ENCODE measurements at regions not wholly inside any gene's neighbourhood (a gene's known extent, or its start where the extent isn't known, plus 50 kb on each side); places are given as distances from the start of the nearest gene placed in this dataset.

- Histone ChIP-seq H3K4me3 (no peak overlapping the region), H3K27ac (ENCODE audit: low read depth in 1 of 2, low read length in 1 of 2) (no peak overlapping the region), H3K36me3 (ENCODE audit: control insufficient read depth in 4 of 4, insufficient read depth in 4 of 4, low read length in 4 of 4) (peaks cover 0 to 4% (median under 1%) of the 10 kb centered on the region in 4 donors), H3K9me3 (ENCODE audit: control insufficient read depth in 4 of 4, insufficient read depth in 3 of 4, low read length in 3 of 4) (no peaks in the 10 kb centered on the region), H3K27me3 (ENCODE audit: control insufficient read depth in 3 of 3, insufficient read depth in 3 of 3, low read length in 2 of 3) (no peaks in the 10 kb centered on the region), H3K9ac (ENCODE audit: insufficient read depth in 1 of 2, low read length in 2 of 2) (no peak overlapping the region), H3K4me1 (ENCODE audit: control insufficient read depth in 5 of 5, insufficient read depth in 5 of 5, low read length in 5 of 5) (no peaks in the 10 kb centered on the region)
- WGBS, 2 donors = 33 to 46% methylated on average over 2 of the region's 2 CpGs
- no peak for TF ChIP-seq CTCF (IDR thresholded peaks at IDR 0.05; ENCODE audit: control extremely low read depth, extremely low read depth)
- DNase-seq = no peak
- no peak for ATAC-seq (ENCODE audit: insufficient read depth, low FRiP score)
These were observed 109.0 kb downstream of the RIN2 start for GRCh38 chr20:19867074-19867473.

- peak overlapping the region in 1 of 2 donors; percentile 48 for H3K27ac ChIP-seq (ENCODE audit: low read depth in 1 of 2, low read length in 1 of 2)
- DNase-seq (peak in 1 of 3 donors; percentile 13), ATAC-seq (ENCODE audit: insufficient read depth, low FRiP score) (peak; percentile 66)
- H3K9ac ChIP-seq (ENCODE audit: insufficient read depth in 1 of 2, low read length in 2 of 2) = no peak overlapping the region
- H3K36me3 ChIP-seq (ENCODE audit: control insufficient read depth in 4 of 4, insufficient read depth in 4 of 4, low read length in 4 of 4) = peaks cover 0 to 5% (median under 1%) of the 10 kb centered on the region in 4 donors
- H3K9me3 ChIP-seq (ENCODE audit: control insufficient read depth in 4 of 4, insufficient read depth in 3 of 4, low read length in 3 of 4) = no peaks in the 10 kb centered on the region
- WGBS, 2 donors = 33 to 70% methylated on average over 13 of the region's 13 CpGs
- TF ChIP-seq CTCF (IDR thresholded peaks at IDR 0.05; ENCODE audit: control extremely low read depth, extremely low read depth) = no peak
- no peaks in the 10 kb centered on the region for H3K27me3 ChIP-seq (ENCODE audit: control insufficient read depth in 3 of 3, insufficient read depth in 3 of 3, low read length in 2 of 3)
- H3K4me1 ChIP-seq (ENCODE audit: control insufficient read depth in 5 of 5, insufficient read depth in 5 of 5, low read length in 5 of 5) = no peaks in the 10 kb centered on the region
- H3K4me3 ChIP-seq = no peak overlapping the region
These were observed 109.9 kb downstream of the RIN2 start for GRCh38 chr20:19867940-19868371.

- Histone ChIP-seq H3K27ac (ENCODE audit: low read depth in 1 of 2, low read length in 1 of 2) (peak overlapping the region in 1 of 2 donors; percentile 4), H3K4me3 (no peak overlapping the region), H3K9ac (ENCODE audit: insufficient read depth in 1 of 2, low read length in 2 of 2) (no peak overlapping the region), H3K27me3 (ENCODE audit: control insufficient read depth in 3 of 3, insufficient read depth in 3 of 3, low read length in 2 of 3) (no peaks in the 10 kb centered on the region), H3K9me3 (ENCODE audit: control insufficient read depth in 4 of 4, insufficient read depth in 3 of 4, low read length in 3 of 4) (no peaks in the 10 kb centered on the region), H3K4me1 (ENCODE audit: control insufficient read depth in 5 of 5, insufficient read depth in 5 of 5, low read length in 5 of 5) (no peaks in the 10 kb centered on the region), H3K36me3 (ENCODE audit: control insufficient read depth in 4 of 4, insufficient read depth in 4 of 4, low read length in 4 of 4) (peaks cover 0 to 5% (median 2%) of the 10 kb centered on the region in 4 donors)
- no peak for TF ChIP-seq CTCF (IDR thresholded peaks at IDR 0.05; ENCODE audit: control extremely low read depth, extremely low read depth)
- no peak for ATAC-seq (ENCODE audit: insufficient read depth, low FRiP score)
- no peak for DNase-seq
- 40 to 65% methylated on average over 6 of the region's 6 CpGs for WGBS, 2 donors
These were observed 110.4 kb downstream of the RIN2 start for GRCh38 chr20:19868441-19868840.

- ATAC-seq (ENCODE audit: insufficient read depth, low FRiP score) (no peak), DNase-seq (no peak)
- H3K9ac ChIP-seq (ENCODE audit: insufficient read depth in 1 of 2, low read length in 2 of 2) = no peak overlapping the region
- 65 to 81% methylated on average over 3 of the region's 3 CpGs for WGBS, 2 donors
- H3K36me3 ChIP-seq (ENCODE audit: control insufficient read depth in 4 of 4, insufficient read depth in 4 of 4, low read length in 4 of 4) = peaks cover 0 to 10% (median 3%) of the 10 kb centered on the region in 4 donors
- no peaks in the 10 kb centered on the region for H3K9me3 ChIP-seq (ENCODE audit: control insufficient read depth in 4 of 4, insufficient read depth in 3 of 4, low read length in 3 of 4)
- no peak for TF ChIP-seq CTCF (IDR thresholded peaks at IDR 0.05; ENCODE audit: control extremely low read depth, extremely low read depth)
- peaks cover 0 to 11% (median 5%) of the 10 kb centered on the region in 5 donors for H3K4me1 ChIP-seq (ENCODE audit: control insufficient read depth in 5 of 5, insufficient read depth in 5 of 5, low read length in 5 of 5)
- H3K27ac ChIP-seq (ENCODE audit: low read depth in 1 of 2, low read length in 1 of 2) = no peak overlapping the region
- no peaks in the 10 kb centered on the region for H3K27me3 ChIP-seq (ENCODE audit: control insufficient read depth in 3 of 3, insufficient read depth in 3 of 3, low read length in 2 of 3)
- no peak overlapping the region for H3K4me3 ChIP-seq
These were observed 113.9 kb downstream of the RIN2 start for GRCh38 chr20:19872001-19872400.
